Fibroblast of skin of right biceps (primary cell): ENCODE measurements at regions not wholly inside any gene's neighbourhood (a gene's known extent, or its start where the extent isn't known, plus 50 kb on each side); places are given as distances from the start of the nearest gene placed in this dataset.
"Not testable (repeated sequence)": the region's sequence is repeated elsewhere in the genome, so short reads cannot be mapped to it uniquely, and the experiment has no call there.

Experiments
- DNase-seq: peaks from one replicate; pipeline ENCODE4 v3.0.0-alpha.2; 2013

DNA sequence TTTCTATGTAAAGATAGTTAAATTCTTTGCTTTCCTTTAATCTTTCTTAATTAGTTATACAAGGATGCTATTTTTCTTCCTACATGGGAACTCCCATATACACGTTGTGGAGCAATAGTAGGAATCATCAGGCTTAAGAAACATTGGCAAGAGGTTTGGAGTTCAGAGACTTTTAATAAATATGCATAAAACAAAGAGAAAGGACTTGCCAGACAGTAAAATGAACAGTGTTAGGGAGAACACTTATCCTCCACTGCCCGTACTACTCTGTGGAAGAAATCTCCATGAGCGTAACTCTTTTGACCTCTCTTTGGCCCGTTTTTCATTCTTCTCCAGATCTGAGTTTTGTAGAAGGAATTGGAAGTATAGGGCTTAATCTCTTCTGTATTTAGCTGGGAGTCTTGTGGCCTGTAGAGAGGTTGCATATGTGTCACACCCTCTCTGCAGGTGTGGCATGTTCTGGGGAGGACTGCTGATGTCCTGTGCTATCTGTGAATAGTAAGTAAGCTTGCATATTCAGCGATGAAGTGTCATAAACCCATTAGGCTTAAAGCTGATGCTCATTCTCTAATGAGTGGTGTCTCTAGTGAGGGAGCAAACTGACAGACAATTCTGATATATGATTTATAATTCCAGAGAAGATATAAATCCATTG is 455.4 kb upstream of the FAR2 start:
- DNase-seq, result no peak

- no peak for DNase-seq
Observed at GRCh38 chr12:28698553-28698952, 450.5 kb upstream of the FAR2 start.

- DNase-seq, result no peak
Observed at GRCh38 chr12:28699029-28699428, 450.0 kb upstream of the FAR2 start.

GRCh38 chr12:28700161-28700560 is 448.9 kb upstream of the FAR2 start:
- no peak for DNase-seq

GRCh38 chr12:28704477-28705169 is 444.5 kb upstream of the FAR2 start:
- DNase-seq, result peak; percentile 68

GRCh38 chr12:28708918-28709371 is 440.1 kb upstream of the FAR2 start:
- DNase-seq, result peak; percentile 93

- DNase-seq, result peak; percentile 25
Observed at GRCh38 chr12:28709986-28710685, 438.9 kb upstream of the FAR2 start.

GRCh38 chr12:28710882-28711281 is 438.2 kb upstream of the FAR2 start:
- peak; percentile 96 for DNase-seq

- no peak for DNase-seq
Observed at GRCh38 chr12:28711421-28711820, 437.7 kb upstream of the FAR2 start.

- peak; percentile 53 for DNase-seq
Observed at GRCh38 chr12:28742791-28743190, 406.3 kb upstream of the FAR2 start.

GRCh38 chr12:28746734-28747325 is 402.2 kb upstream of the FAR2 start:
- DNase-seq, result no peak

DNA sequence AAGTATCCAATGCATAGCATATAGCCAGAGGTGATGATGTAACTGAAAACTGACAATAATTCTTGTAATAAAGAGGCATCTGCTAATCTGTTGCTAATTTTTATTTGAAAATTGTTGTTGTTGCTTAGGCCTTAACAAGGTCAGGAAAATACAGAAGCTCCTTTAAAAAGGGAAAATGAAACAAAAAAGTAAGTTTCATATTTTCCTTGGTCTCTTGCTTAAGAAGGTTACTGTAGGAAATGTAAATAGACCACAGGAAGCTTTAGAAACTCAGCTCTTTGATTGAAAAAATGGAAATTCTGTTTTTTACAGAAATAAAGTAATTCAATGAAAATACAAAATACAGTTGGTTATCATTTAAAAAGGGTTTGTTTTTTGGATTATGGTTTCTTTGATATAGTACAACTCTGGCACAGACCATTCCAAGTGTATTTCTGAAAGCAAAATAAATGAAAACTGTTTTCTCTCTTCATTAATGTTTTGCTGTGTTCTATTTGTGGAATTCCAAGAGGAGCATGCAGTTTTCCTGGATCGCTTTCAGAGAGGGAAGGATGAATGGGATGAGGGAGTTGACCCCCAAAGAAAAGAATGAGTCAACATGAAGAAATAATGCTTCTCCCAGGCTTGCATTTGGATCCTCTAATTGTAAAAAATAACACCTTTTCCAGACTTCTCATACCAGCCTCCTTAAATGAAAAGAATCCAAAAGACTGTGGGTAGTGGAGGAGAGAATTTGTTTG is 398.0 kb upstream of the FAR2 start:
- no peak for DNase-seq

DNA sequence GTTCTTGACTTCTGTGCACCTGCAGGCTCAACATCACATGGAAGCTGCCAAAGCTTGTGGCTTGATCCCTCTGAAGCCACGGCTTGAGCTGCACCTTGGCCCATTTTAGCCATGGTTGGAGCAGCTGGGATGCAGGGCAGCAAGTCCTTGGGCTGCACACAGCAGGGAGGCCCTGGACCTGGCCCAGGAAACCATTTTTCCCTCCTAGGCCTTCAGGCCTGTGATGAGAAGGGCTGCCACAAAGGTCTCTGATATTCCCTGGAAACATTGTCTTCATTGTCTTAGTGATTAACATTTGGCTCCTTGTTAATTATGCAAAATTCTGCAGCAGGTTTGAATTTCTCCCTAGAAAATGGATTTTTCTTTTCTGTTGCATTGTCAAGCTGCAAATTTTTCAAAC is 394.1 kb upstream of the FAR2 start:
- DNase-seq, result no peak

- peak; percentile 14 for DNase-seq
Observed at GRCh38 chr12:28759333-28759732, 389.7 kb upstream of the FAR2 start.

GRCh38 chr12:28760040-28760903 is 388.8 kb upstream of the FAR2 start:
- not testable (repeated sequence) for DNase-seq

- not testable (repeated sequence) for DNase-seq
Observed at GRCh38 chr12:28761897-28762296, 387.2 kb upstream of the FAR2 start.

DNA sequence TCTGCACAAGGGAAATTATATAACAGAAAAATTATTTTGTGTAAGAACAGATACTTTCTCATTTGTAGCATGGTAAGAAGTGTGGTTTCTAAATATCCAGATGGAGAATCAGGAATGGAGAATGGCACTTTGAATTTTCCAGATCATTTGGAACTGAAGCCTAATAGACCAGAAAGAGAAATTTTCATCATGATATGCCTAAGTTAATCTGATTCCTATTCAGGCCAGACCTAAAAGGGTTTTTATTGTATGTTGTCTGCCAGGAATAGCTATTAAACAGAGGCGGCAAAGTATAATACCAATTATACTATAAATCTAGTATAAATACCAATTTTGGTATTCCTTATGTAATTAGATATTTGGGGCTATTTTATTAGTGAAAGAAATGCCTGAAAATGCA is 382.7 kb upstream of the FAR2 start:
- no peak for DNase-seq

DNA sequence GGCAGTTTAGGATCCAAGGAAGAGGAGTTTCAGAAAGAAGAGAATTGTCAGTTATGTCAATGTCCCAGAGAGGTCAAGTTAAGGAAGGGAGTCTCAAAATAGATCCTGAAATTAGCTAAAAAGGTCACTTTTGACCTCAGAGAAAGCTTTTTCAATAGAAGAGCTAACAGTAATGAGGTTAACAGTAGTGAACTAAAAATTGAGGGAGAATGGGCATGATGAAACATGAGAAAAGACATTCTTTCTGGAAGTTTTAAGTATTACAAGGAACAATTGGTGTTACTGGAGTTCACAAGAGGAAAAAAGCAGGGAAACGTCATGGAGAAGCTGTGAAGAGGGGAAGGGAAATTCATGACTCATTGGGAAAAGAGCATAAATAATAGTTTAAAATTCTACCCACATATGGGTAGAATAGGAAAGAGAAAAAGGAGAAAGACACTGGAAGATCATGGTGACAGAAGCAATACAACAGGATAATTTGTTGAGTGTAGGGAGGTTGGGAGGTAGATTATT is 381.2 kb upstream of the FAR2 start:
- peak; percentile 23 for DNase-seq

DNA sequence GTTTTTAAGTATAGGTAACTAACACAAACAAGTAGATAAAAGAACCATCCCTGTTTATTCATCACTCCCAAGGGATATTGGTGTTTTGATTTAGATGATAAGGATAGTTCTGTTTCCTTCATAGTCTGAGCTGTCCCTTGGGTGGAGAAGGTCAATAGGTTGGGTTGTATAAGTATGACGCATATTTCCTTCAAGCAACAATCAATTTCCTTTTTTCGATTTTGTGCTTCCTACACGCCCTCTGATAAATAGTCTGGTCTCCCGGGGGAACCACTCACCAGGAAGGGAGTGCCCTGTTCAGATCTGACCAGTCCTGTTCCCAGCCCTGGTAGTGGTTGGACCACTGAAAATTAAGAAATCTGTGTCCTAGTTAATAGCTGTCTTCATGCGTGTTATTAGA is 378.8 kb upstream of the FAR2 start:
- no peak for DNase-seq

- no peak for DNase-seq
Observed at GRCh38 chr12:28771968-28772367, 377.1 kb upstream of the FAR2 start.

DNA sequence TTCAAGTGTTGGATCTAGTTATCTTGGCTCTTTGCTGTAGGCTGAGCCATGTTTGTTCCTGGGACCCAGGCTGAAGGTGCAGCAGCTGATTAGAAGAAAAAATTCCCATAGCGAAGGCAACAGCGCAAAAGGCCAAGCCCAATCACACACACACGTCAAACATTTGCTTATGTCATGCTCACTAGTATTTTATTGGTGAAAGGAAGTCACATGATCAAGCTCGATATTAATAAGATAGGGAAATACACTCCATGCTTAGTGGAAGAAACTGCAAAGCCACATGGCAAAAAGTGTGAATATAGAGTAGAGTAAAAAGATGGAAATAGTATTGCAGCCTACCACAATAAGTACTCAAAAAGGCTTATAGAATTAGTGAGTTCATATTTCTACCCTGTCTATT is 373.5 kb upstream of the FAR2 start:
- DNase-seq, result no peak

DNA sequence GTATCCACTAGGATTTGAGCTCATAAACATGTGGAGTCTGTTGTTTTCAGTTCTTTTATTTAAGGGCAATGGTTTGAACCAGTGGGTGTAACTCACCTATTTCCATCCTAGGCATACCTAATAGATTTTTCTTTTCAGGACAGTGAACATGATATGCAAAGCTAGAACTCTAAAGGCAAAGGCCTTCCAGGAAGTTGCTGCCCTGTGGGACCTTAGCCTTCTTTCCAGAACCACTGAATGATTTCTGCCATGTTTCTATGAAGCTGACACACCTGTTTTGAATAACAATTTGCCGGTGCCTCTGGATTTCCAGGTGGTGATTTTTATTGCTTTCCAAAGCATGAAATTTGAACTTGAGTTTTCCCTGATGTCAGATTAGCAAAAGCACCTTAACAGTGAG is 372.9 kb upstream of the FAR2 start:
- DNase-seq, result no peak
